GM12878 (cell line): ENCODE measurements at regions not wholly inside any gene's neighbourhood (a gene's known extent, or its start where the extent isn't known, plus 50 kb on each side); places are given as distances from the start of the nearest gene placed in this dataset.

ENCODE experiments used
- ATAC-seq: fragments of 200-7000 bp; cut with Tn5 transposase; 3 replicates; pipeline ENCODE4 v1.9.1; 2020; ENCODE audit warnings: mild to moderate bottlenecking, moderate library complexity
- BruUV-seq: library from RNA; stranded (reverse); fragments of 400-500 nt; replicated peaks from 2 replicates; lab custom pipeline; 2021; lab: Mats Ljungman, UMichigan
- CTCF ChIA-PET: fragments of 300-600 bp; sonication (Branson Sonifier 250); formaldehyde crosslinking; extraction: SDS; loops from one replicate; lab custom pipeline; 2021; ENCODE audit warnings: inconsistent platforms; lab: Yijun Ruan, JAX
- POLR2A ChIA-PET: fragments of 350-600 bp; formaldehyde crosslinking; extraction: SDS; loops from one replicate; lab custom pipeline; 2021; ENCODE audit warnings: inconsistent platforms; lab: Charles Lee
- RAD21 ChIA-PET: fragments of 300-600 bp; sonication (Branson Sonifier 250); formaldehyde crosslinking; loops from one replicate; lab custom pipeline; 2023; ENCODE audit warnings: antibody characterized with exemption; ENCODE audit not compliant: unreplicated experiment; lab: Charles Lee
- SMC1A ChIA-PET: fragments of 300-600 bp; sonication (Branson Sonifier 250); formaldehyde crosslinking; loops from one replicate; lab custom pipeline; 2023; ENCODE audit not compliant: unreplicated experiment, uncharacterized antibody; lab: Charles Lee
- DNase-seq: peaks from one replicate; pipeline ENCODE4 v3.0.0-alpha.2; 2011; ENCODE audit warnings: low read depth, low spot score
- FAIRE-seq: peaks from 3 replicates; lab custom pipeline; 2011; peaks lifted over from hg19 to GRCh38; lab: Jason Lieb, UNC
- H2AFZ ChIP-seq: 2 replicates; pipeline ENCODE4 v1.6.0; 2011; ENCODE audit warnings: low read depth, low read length, control low read depth; ENCODE audit not compliant: control insufficient read depth
- H3K27ac ChIP-seq: 2 replicates; pipeline ENCODE4 v1.5.1; 2011; ENCODE audit warnings: control low read depth; ENCODE audit not compliant: control insufficient read depth, insufficient read depth
- H3K27me3 ChIP-seq, 2 experiments: replicated peaks in 1 of 2; 2 replicates each; pipeline versions ENCODE4 v1.6.0 to v1.6.1; 2011; ENCODE audit warnings: low read length in 1 of 2; ENCODE audit not compliant: control insufficient read depth in 2 of 2, insufficient read depth in 2 of 2
- H3K36me3 ChIP-seq, 2 experiments: 2 replicates each; pipeline ENCODE4 v1.5.1; 2011; ENCODE audit warnings: low read length in 1 of 2; ENCODE audit not compliant: control insufficient read depth in 2 of 2, insufficient read depth in 2 of 2
- H3K4me1 ChIP-seq: 2 replicates; pipeline ENCODE4 v1.6.1; 2011; ENCODE audit warnings: mild to moderate bottlenecking, low read length, moderate library complexity, mixed read lengths; ENCODE audit not compliant: control insufficient read depth, insufficient read depth
- H3K4me2 ChIP-seq: 2 replicates; pipeline ENCODE4 v1.6.0; 2011; ENCODE audit warnings: control low read depth; ENCODE audit not compliant: control insufficient read depth, insufficient read depth
- H3K4me3 ChIP-seq: fragments of 200-600 bp; sonication (generic); 2 replicates; pipeline ENCODE4 v1.5.1; 2016
- H3K79me2 ChIP-seq: 2 replicates; pipeline ENCODE4 v1.6.0; 2011; ENCODE audit warnings: low read length; ENCODE audit not compliant: control insufficient read depth, insufficient read depth
- H3K9ac ChIP-seq: 2 replicates; pipeline ENCODE4 v1.8.0; 2011; ENCODE audit warnings: low read length, control low read depth, mixed read lengths; ENCODE audit not compliant: control insufficient read depth, insufficient read depth
- H3K9me3 ChIP-seq: replicated peaks from 3 replicates; pipeline ENCODE4 v1.5.1; 2011; ENCODE audit warnings: mild to moderate bottlenecking, low read length; ENCODE audit not compliant: control insufficient read depth, insufficient read depth
- H4K20me1 ChIP-seq: 2 replicates; pipeline ENCODE4 v1.6.0; 2011; ENCODE audit not compliant: control insufficient read depth, insufficient read depth
- BCLAF1 ChIP-seq: fragments of 450-650 bp; IDR thresholded peaks from 2 replicates; pipeline ENCODE4 v1.6.1; 2017; ENCODE audit warnings: antibody characterized with exemption, mild to moderate bottlenecking, moderate library complexity
- CBX3 ChIP-seq: fragments of 200-600 bp; sonication (generic); IDR thresholded peaks from 2 replicates; pipeline ENCODE4 v1.6.1; 2016; ENCODE audit warnings: low read depth, borderline replicate concordance
- CHD1 ChIP-seq: IDR thresholded peaks from 2 replicates; pipeline ENCODE4 v1.6.1; 2012; ENCODE audit warnings: low read depth, low read length, improper control_type of control experiment
- HDGF ChIP-seq: fragments of 450-650 bp; IDR thresholded peaks from 2 replicates; pipeline ENCODE4 v1.6.1; 2016; ENCODE audit warnings: antibody characterized with exemption
- IRF4 ChIP-seq: IDR thresholded peaks from 2 replicates; pipeline ENCODE4 v1.6.1; 2011; ENCODE audit warnings: low read depth, low read length
- IRF5 ChIP-seq: fragments of 450-650 bp; IDR thresholded peaks from 2 replicates; pipeline ENCODE4 v1.6.1; 2017; ENCODE audit warnings: borderline replicate concordance
- KLF5 ChIP-seq: fragments of 450-650 bp; IDR thresholded peaks from 2 replicates; pipeline ENCODE4 v1.6.1; 2014; ENCODE audit warnings: mild to moderate bottlenecking; ENCODE audit not compliant: partially characterized antibody
- NFXL1 ChIP-seq: fragments of 450-650 bp; IDR thresholded peaks from 2 replicates; pipeline ENCODE4 v1.6.1; 2017; ENCODE audit warnings: antibody characterized with exemption, mild to moderate bottlenecking, borderline replicate concordance
- PBX3 ChIP-seq: IDR thresholded peaks from 2 replicates; pipeline ENCODE4 v1.6.1; 2011; ENCODE audit warnings: mild to moderate bottlenecking, low read depth, low read length, moderate library complexity; ENCODE audit not compliant: insufficient replicate concordance
- PKNOX1 ChIP-seq: fragments of 450-650 bp; IDR thresholded peaks from 2 replicates; pipeline ENCODE4 v1.6.1; 2016; ENCODE audit warnings: mild to moderate bottlenecking
- POLR2AphosphoS5 ChIP-seq: IDR thresholded peaks from 2 replicates; pipeline ENCODE4 v1.6.1; 2011; ENCODE audit warnings: mild to moderate bottlenecking, low read length, inconsistent platforms
- RCOR1 ChIP-seq: conservative IDR thresholded peaks from 2 replicates; pipeline ENCODE4 v1.6.1; 2012; ENCODE audit warnings: low read depth, low read length, improper control_type of control experiment
- SIX5 ChIP-seq: IDR thresholded peaks from 2 replicates; pipeline ENCODE4 v1.6.1; 2011; ENCODE audit warnings: mild to moderate bottlenecking, low read depth, low read length, moderate library complexity; ENCODE audit not compliant: severe bottlenecking
- SMARCA5 ChIP-seq: fragments of 450-650 bp; IDR thresholded peaks from 2 replicates; pipeline ENCODE4 v1.6.1; 2017; ENCODE audit warnings: mild to moderate bottlenecking
- SREBF2 ChIP-seq: IDR thresholded peaks from 2 replicates; pipeline ENCODE4 v1.6.1; 2012; ENCODE audit warnings: mild to moderate bottlenecking, low read length
- ZNF592 ChIP-seq: fragments of 450-650 bp; IDR thresholded peaks from 2 replicates; pipeline ENCODE4 v1.6.1; 2017; ENCODE audit warnings: mild to moderate bottlenecking, moderate library complexity
- WGBS: methylation state at CpG from one replicate; pipeline ENCODE4 v1.1.6; 2016; ENCODE audit warnings: low lambda C conversion rate; ENCODE audit not compliant: insufficient replicate concordance, insufficient coverage; ENCODE audit errors: missing lambda C conversion rate; 5-methylcytosine and 5-hydroxymethylcytosine counted together
- in situ Hi-C: fragments of 300-500 bp; cut with MboI; formaldehyde crosslinking; loops from 9 replicates; pipeline ENCODE4 v1.14.3; 2018; ENCODE audit warnings: mixed read lengths
- intact Hi-C: fragments of 100-400 bp; cut with micrococcal nuclease; formaldehyde crosslinking; loops from one replicate; pipeline ENCODE4 v1.14.2; 2022; ENCODE audit not compliant: unreplicated experiment

- Histone ChIP-seq H3K36me3 (no peaks in the 10 kb centered on the region), H3K4me2 (no peak overlapping the region), H3K9me3 (no peaks in the 10 kb centered on the region), H4K20me1 (no peaks in the 10 kb centered on the region), H3K27ac (no peak overlapping the region), H3K4me1 (no peaks in the 10 kb centered on the region), H2AFZ (no peak overlapping the region), H3K9ac (no peak overlapping the region), H3K79me2 (no peaks in the 10 kb centered on the region), H3K27me3 (no peaks in the 10 kb centered on the region), H3K4me3 (no peak overlapping the region)
- ChIA-PET POLR2A (no interaction called here), CTCF (no interaction called here), RAD21 (no interaction called here), SMC1A (no interaction called here)
- 45% methylated on average over 2 of the region's 2 CpGs for WGBS
- no peak for ATAC-seq
- intact Hi-C loops (no loop called here), in situ Hi-C loops (no loop called here)
- BruUV-seq = no TSS peak
- FAIRE-seq = no peak
- no peak for DNase-seq
- no peak for TF ChIP-seq SIX5
- TF ChIP-seq SREBF2 = no peak
- TF ChIP-seq CBX3 = no peak
- no peak for TF ChIP-seq NFXL1
- TF ChIP-seq IRF5 = no peak
- TF ChIP-seq BCLAF1 = no peak
- TF ChIP-seq RCOR1 = no peak
- no peak for TF ChIP-seq IRF4
- TF ChIP-seq SMARCA5 = no peak
- TF ChIP-seq PBX3 = no peak
- TF ChIP-seq HDGF = no peak
- no peak for TF ChIP-seq PKNOX1
- no peak for TF ChIP-seq CHD1
- no peak for TF ChIP-seq KLF5
- no peak for TF ChIP-seq POLR2AphosphoS5
- TF ChIP-seq ZNF592 = no peak
Observed at GRCh38 chr15:97686324-97686723, 274.2 kb upstream of the ARRDC4 start.
